HepG2 (cell line): ENCODE measurements at regions not wholly inside any gene's neighbourhood (a gene's known extent, or its start where the extent isn't known, plus 50 kb on each side); places are given as distances from the start of the nearest gene placed in this dataset.

Experiments used
- ARNTL ChIP-seq: sonication (generic); formaldehyde crosslinking; IDR thresholded peaks from 2 replicates; pipeline ENCODE4 v1.4.0; 2020; ENCODE audit warnings: mild to moderate bottlenecking, missing genetic modification reagents
- DNMT1 ChIP-seq: sonication (generic); formaldehyde crosslinking; IDR thresholded peaks from 2 replicates; pipeline ENCODE4 v1.5.1; 2020; ENCODE audit warnings: mild to moderate bottlenecking, missing genetic modification reagents
- GMEB1 ChIP-seq: sonication (generic); formaldehyde crosslinking; IDR thresholded peaks from 2 replicates; pipeline ENCODE4 v1.5.1; 2020; ENCODE audit warnings: missing genetic modification reagents, mild to moderate bottlenecking, borderline replicate concordance
- MAFK ChIP-seq, 2 experiments: IDR thresholded peaks in 1 of 2; conservative IDR thresholded peaks in 1 of 2; 2 replicates each; pipeline ENCODE4 v1.6.1; 2011; ENCODE audit warnings: improper control_type of control experiment in 2 of 2, low read length in 2 of 2
- MAZ ChIP-seq, 2 experiments: sonication (generic) in 1 of 2; formaldehyde crosslinking in 1 of 2; IDR thresholded peaks; 2 replicates each; pipeline versions ENCODE4 v1.5.0 to v1.6.1; 2012 to 2020; ENCODE audit warnings: low read depth in 2 of 2, mild to moderate bottlenecking in 2 of 2, borderline replicate concordance in 1 of 2, improper control_type of control experiment in 1 of 2, low read length in 1 of 2, missing genetic modification reagents in 1 of 2, moderate library complexity in 1 of 2
- NBN ChIP-seq: fragments of 450-650 bp; conservative IDR thresholded peaks from 2 replicates; pipeline ENCODE4 v1.6.1; 2017
- NCOR1 ChIP-seq: fragments of 200-600 bp; sonication (generic); IDR thresholded peaks from 2 replicates; pipeline ENCODE4 v1.7.0; 2017; ENCODE audit warnings: antibody characterized with exemption, low read length, borderline replicate concordance
- NR1H2 ChIP-seq: sonication (generic); formaldehyde crosslinking; IDR thresholded peaks from 2 replicates; pipeline ENCODE4 v1.8.1; 2022; ENCODE audit warnings: low read depth, missing genetic modification reagents, borderline replicate concordance
- SP1 ChIP-seq, 2 experiments: fragments of 450-650 bp in 1 of 2; sonication (generic) in 1 of 2; formaldehyde crosslinking in 1 of 2; IDR thresholded peaks; 2 replicates each; pipeline versions ENCODE4 v1.4.0 to v1.6.1; 2016 to 2020; ENCODE audit warnings: missing genetic modification reagents in 1 of 2
- SP2 ChIP-seq: sonication (generic); formaldehyde crosslinking; IDR thresholded peaks from 2 replicates; pipeline ENCODE4 v1.5.1; 2020; ENCODE audit warnings: mild to moderate bottlenecking, missing genetic modification reagents
- SRSF9 ChIP-seq: fragments of 200-400 bp; formaldehyde crosslinking; IDR thresholded peaks from 2 replicates; pipeline ENCODE4 v1.6.1; 2018; ENCODE audit warnings: borderline replicate concordance, mild to moderate bottlenecking, low read depth, low read length; ENCODE audit not compliant: insufficient read depth, poor library complexity, severe bottlenecking
- TFE3 ChIP-seq: IDR thresholded peaks from 2 replicates; pipeline ENCODE4 v1.6.1; 2016
- THYN1 ChIP-seq: sonication (generic); formaldehyde crosslinking; IDR thresholded peaks from 2 replicates; pipeline ENCODE4 v1.8.1; 2023; ENCODE audit warnings: low read depth, mild to moderate bottlenecking, moderate library complexity, missing genetic modification reagents, borderline replicate concordance
- YEATS2 ChIP-seq: sonication (generic); formaldehyde crosslinking; IDR thresholded peaks from 2 replicates; pipeline ENCODE4 v1.4.0; 2020; ENCODE audit warnings: missing genetic modification reagents, borderline replicate concordance
- ZFP1 ChIP-seq: IDR thresholded peaks from 2 replicates; pipeline ENCODE4 v1.6.1; 2016
- ZNF160 ChIP-seq: sonication (generic); formaldehyde crosslinking; IDR thresholded peaks from 2 replicates; pipeline ENCODE4 v1.8.0; 2022; ENCODE audit warnings: mild to moderate bottlenecking, inconsistent platforms, missing genetic modification reagents
- ZNF18 ChIP-seq: sonication (generic); formaldehyde crosslinking; IDR thresholded peaks from 2 replicates; pipeline ENCODE4 v1.8.0; 2022; ENCODE audit warnings: mild to moderate bottlenecking, missing genetic modification reagents; ENCODE audit not compliant: insufficient replicate concordance
- ZNF230 ChIP-seq: sonication (generic); formaldehyde crosslinking; IDR thresholded peaks from 2 replicates; pipeline ENCODE4 v1.4.0; 2020; ENCODE audit warnings: mild to moderate bottlenecking, missing genetic modification reagents
- ZNF367 ChIP-seq: sonication (generic); formaldehyde crosslinking; IDR thresholded peaks from 2 replicates; pipeline ENCODE4 v1.4.0; 2020; ENCODE audit warnings: missing genetic modification reagents, borderline replicate concordance
- ZNF614 ChIP-seq: IDR thresholded peaks from 2 replicates; pipeline ENCODE4 v1.6.1; 2018; ENCODE audit warnings: missing biosample characterization, missing genetic modification reagents, inconsistent platforms, borderline replicate concordance
- ZNF781 ChIP-seq: sonication (generic); formaldehyde crosslinking; IDR thresholded peaks from 2 replicates; pipeline ENCODE4 v1.5.1; 2020; ENCODE audit warnings: borderline replicate concordance, mild to moderate bottlenecking, missing genetic modification reagents; ENCODE audit errors: not compliant biosample characterization
- ZSCAN5A ChIP-seq: sonication (generic); formaldehyde crosslinking; IDR thresholded peaks from 2 replicates; pipeline ENCODE4 v1.8.0; 2022; ENCODE audit warnings: mild to moderate bottlenecking, missing genetic modification reagents, borderline replicate concordance

GRCh38 chr12:115433014-115433634 lies 749.1 kb upstream of the TBX3 start (continued):
- TF ChIP-seq YEATS2 (CRISPR knock-in tag) (no peak), ZSCAN5A (no peak), GMEB1 (CRISPR knock-in tag) (no peak), SP1 (IDR thresholded peaks at IDR 0.05) (no peak), SP1 (CRISPR knock-in tag; IDR thresholded peaks at IDR 0.05) (no peak), SRSF9 (no peak), SP2 (CRISPR knock-in tag) (no peak), TFE3 (CRISPR knock-in tag) (peak; percentile 71; the same call in 1 of the 2 replicates), NR1H2 (CRISPR knock-in tag) (no peak), ZNF230 (CRISPR knock-in tag) (no peak), ZNF781 (CRISPR knock-in tag) (no peak), NBN (no peak), THYN1 (no peak), MAFK (conservative IDR thresholded peaks at IDR 0.05 in 1 of 2, IDR thresholded peaks at IDR 0.05 in 1 of 2; ENCODE audit: low read length in 2 of 2) (no peak), MAZ (IDR thresholded peaks at IDR 0.05; ENCODE audit: borderline replicate concordance, low read depth, low read length) (no peak), MAZ (CRISPR knock-in tag; IDR thresholded peaks at IDR 0.05; ENCODE audit: low read depth) (no peak), ZFP1 (CRISPR knock-in tag) (0 out of 2 replicates have a peak, but pooled peaks have one; percentile 73), ARNTL (CRISPR knock-in tag) (no peak; the same call in 1 of the 2 replicates), NCOR1 (no peak; the same call in 1 of the 2 replicates), ZNF18 (CRISPR knock-in tag) (no peak), ZNF614 (CRISPR knock-in tag) (peak; percentile 69), DNMT1 (CRISPR knock-in tag) (no peak), ZNF367 (CRISPR knock-in tag) (no peak), ZNF160 (CRISPR knock-in tag) (no peak)
